Mesenchymal stem cell (in vitro differentiated cells and primary cell): ENCODE measurements at regions not wholly inside any gene's neighbourhood (a gene's known extent, or its start where the extent isn't known, plus 50 kb on each side); places are given as distances from the start of the nearest gene placed in this dataset.

ENCODE experiments used
- DNase-seq: peaks from one replicate; pipeline ENCODE4 v3.0.0-alpha.2; 2013
- H2AFZ ChIP-seq: one replicate; pipeline ENCODE4 v1.6.1; 2013; ENCODE audit warnings: low read depth, mild to moderate bottlenecking, control low read depth, inconsistent platforms, low read length, moderate library complexity
- H2AK5ac ChIP-seq: 2 replicates; pipeline ENCODE4 v1.6.1; 2013; ENCODE audit warnings: low read length, moderate library complexity, mild to moderate bottlenecking, inconsistent platforms; ENCODE audit not compliant: severe bottlenecking
- H2BK120ac ChIP-seq: one replicate; pipeline ENCODE4 v1.6.1; 2013; ENCODE audit warnings: low read depth, mild to moderate bottlenecking, inconsistent platforms, low read length, moderate library complexity
- H2BK12ac ChIP-seq, 2 experiments: one replicate each; pipeline ENCODE4 v1.6.1; 2013; ENCODE audit warnings: inconsistent platforms in 2 of 2, low read length in 2 of 2, mild to moderate bottlenecking in 2 of 2, moderate library complexity in 2 of 2, control low read depth in 1 of 2
- H2BK15ac ChIP-seq: one replicate; pipeline ENCODE4 v1.6.1; 2013; ENCODE audit warnings: mild to moderate bottlenecking, low read depth, inconsistent platforms; ENCODE audit not compliant: poor library complexity, severe bottlenecking
- H2BK5ac ChIP-seq: 2 replicates; pipeline ENCODE4 v1.6.1; 2013; ENCODE audit warnings: low read depth, mild to moderate bottlenecking, low read length, control low read depth, inconsistent platforms; ENCODE audit not compliant: poor library complexity, severe bottlenecking
- H3K14ac ChIP-seq, 2 experiments: one replicate each; pipeline ENCODE4 v1.6.1; 2013; ENCODE audit warnings: inconsistent platforms in 2 of 2, low read length in 2 of 2, control low read depth in 1 of 2, mild to moderate bottlenecking in 1 of 2, moderate library complexity in 1 of 2
- H3K18ac ChIP-seq, 2 experiments: one replicate each; pipeline ENCODE4 v1.6.1; 2013; ENCODE audit warnings: inconsistent platforms in 2 of 2, low read length in 2 of 2, control low read depth in 1 of 2, low read depth in 1 of 2, mild to moderate bottlenecking in 1 of 2
- H3K23ac ChIP-seq, 2 experiments: one replicate each; pipeline ENCODE4 v1.6.1; 2013; ENCODE audit warnings: inconsistent platforms in 2 of 2, low read length in 2 of 2, mild to moderate bottlenecking in 2 of 2, moderate library complexity in 2 of 2, control low read depth in 1 of 2
- H3K27ac ChIP-seq: 2 replicates; pipeline ENCODE4 v1.5.1; 2013; ENCODE audit warnings: mild to moderate bottlenecking, moderate library complexity, low read length, control low read depth, inconsistent platforms; ENCODE audit not compliant: poor library complexity, severe bottlenecking
- H3K27me3 ChIP-seq, 2 experiments: 2 replicates each; pipeline versions ENCODE4 v1.6.1 to v1.7.0; 2013; ENCODE audit warnings: low read length in 2 of 2, mild to moderate bottlenecking in 2 of 2, moderate library complexity in 2 of 2, control low read depth in 1 of 2, inconsistent platforms in 1 of 2; ENCODE audit not compliant: control insufficient read depth in 1 of 2, insufficient read depth in 1 of 2
- H3K36me3 ChIP-seq, 2 experiments: 2 replicates each; pipeline versions ENCODE4 v1.6.1 to v1.7.0; 2013; ENCODE audit warnings: low read length in 2 of 2, control low read depth in 1 of 2, inconsistent platforms in 1 of 2, low read depth in 1 of 2, mild to moderate bottlenecking in 1 of 2; ENCODE audit not compliant: insufficient read depth in 2 of 2, control insufficient read depth in 1 of 2
- H3K4ac ChIP-seq, 2 experiments: one replicate each; pipeline ENCODE4 v1.6.1; 2013; ENCODE audit warnings: inconsistent platforms in 2 of 2, low read length in 2 of 2, mild to moderate bottlenecking in 2 of 2, moderate library complexity in 2 of 2, control low read depth in 1 of 2, low read depth in 1 of 2
- H3K4me1 ChIP-seq: 2 replicates; pipeline ENCODE4 v1.6.1; 2013; ENCODE audit warnings: low read depth, low read length, control low read depth; ENCODE audit not compliant: control insufficient read depth, insufficient read depth
- H3K4me2 ChIP-seq: 2 replicates; pipeline ENCODE4 v1.6.1; 2013; ENCODE audit warnings: low read length, mild to moderate bottlenecking, inconsistent platforms; ENCODE audit not compliant: poor library complexity, severe bottlenecking
- H3K4me3 ChIP-seq, 2 experiments: 2 replicates each; pipeline versions ENCODE4 v1.5.1 to v1.7.0; 2013; ENCODE audit warnings: low read length in 2 of 2, mild to moderate bottlenecking in 2 of 2, control low read depth in 1 of 2, low read depth in 1 of 2; ENCODE audit not compliant: insufficient read depth in 1 of 2
- H3K79me1 ChIP-seq: replicated peaks from 2 replicates; pipeline ENCODE4 v1.6.1; 2013; ENCODE audit warnings: mild to moderate bottlenecking, control low read depth, low read length, inconsistent platforms; ENCODE audit not compliant: poor library complexity, severe bottlenecking
- H3K9ac ChIP-seq: 2 replicates; pipeline ENCODE4 v1.7.0; 2013; ENCODE audit warnings: mild to moderate bottlenecking, low read length, moderate library complexity
- H3K9me3 ChIP-seq: 2 replicates; pipeline ENCODE4 v1.7.0; 2013; ENCODE audit warnings: mild to moderate bottlenecking, low read length; ENCODE audit not compliant: control insufficient read depth
- H4K8ac ChIP-seq: one replicate; pipeline ENCODE4 v1.6.1; 2013; ENCODE audit warnings: inconsistent platforms, mild to moderate bottlenecking, low read length, moderate library complexity
- H4K91ac ChIP-seq: one replicate; pipeline ENCODE4 v1.6.1; 2013; ENCODE audit warnings: mild to moderate bottlenecking, low read length, inconsistent platforms
- WGBS: methylation state at CpG from one replicate; pipeline ENCODE4 v1.1.7; 2013; ENCODE audit warnings: mixed read lengths; 5-methylcytosine and 5-hydroxymethylcytosine counted together

DNA sequence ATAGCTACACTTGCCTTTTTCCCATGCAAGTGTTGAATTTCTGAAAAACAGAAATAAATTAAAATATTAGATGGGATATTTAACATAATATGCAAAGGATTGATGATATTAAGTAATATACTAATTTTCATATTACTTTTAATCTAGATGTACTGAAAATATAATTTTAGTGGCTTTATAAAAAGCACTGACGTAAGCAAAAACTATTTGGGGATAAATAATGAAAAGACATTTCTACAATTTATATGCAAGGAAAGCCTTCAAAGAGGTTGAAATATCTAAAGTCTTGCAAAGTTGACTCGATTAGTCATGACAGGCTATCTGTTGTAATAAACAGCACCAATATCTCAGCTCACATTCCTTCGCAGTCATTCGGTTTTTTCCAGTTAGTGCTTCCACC lies 94.9 kb upstream of the ABCB5 start:
- Histone ChIP-seq H3K18ac (no peak overlapping the region), H4K91ac (no peak overlapping the region), H2BK15ac (no peak overlapping the region)

DNA sequence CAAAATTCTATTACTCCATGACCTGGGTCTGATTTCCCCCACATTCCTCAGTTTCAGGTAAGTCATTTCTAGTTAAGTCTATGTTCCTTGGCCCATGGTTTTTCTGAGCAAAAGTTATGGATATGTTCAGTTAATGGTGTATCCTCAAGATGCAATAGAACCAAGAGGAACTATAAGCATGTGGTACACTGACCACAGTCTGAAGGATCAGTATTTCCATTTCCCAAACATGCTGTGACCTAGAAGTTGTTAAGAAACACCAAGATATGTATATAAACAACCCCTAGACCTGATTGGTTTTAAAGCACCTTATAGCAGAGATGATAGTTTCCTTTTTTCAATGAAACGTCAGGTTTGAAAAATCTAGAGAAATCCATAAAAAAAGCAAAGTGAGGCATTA lies 94.2 kb upstream of the ABCB5 start:
- no peak overlapping the region for H3K23ac ChIP-seq
- H3K4me1 ChIP-seq, result no peaks in the 10 kb centered on the region
- no peaks in the 10 kb centered on the region for H3K36me3 ChIP-seq
- no peak overlapping the region for H3K4me3 ChIP-seq
- H2BK120ac ChIP-seq, result no peak overlapping the region
- no peak overlapping the region for H2AK5ac ChIP-seq
- no peak overlapping the region for H4K8ac ChIP-seq
- no peak overlapping the region for H2AFZ ChIP-seq
- no peak overlapping the region for H2BK5ac ChIP-seq
- H3K4ac ChIP-seq, result no peak overlapping the region
- H3K27ac ChIP-seq, result no peak overlapping the region
- no peak overlapping the region for H3K9ac ChIP-seq
- no peak overlapping the region for H4K91ac ChIP-seq
- H3K18ac ChIP-seq, result no peak overlapping the region
- no peaks in the 10 kb centered on the region for H3K27me3 ChIP-seq
- H2BK12ac ChIP-seq, result no peak overlapping the region
- H3K4me2 ChIP-seq, result no peak overlapping the region
- H2BK15ac ChIP-seq, result no peak overlapping the region
- no CpG with 5 or more reads among the region's 1 CpG for WGBS
- H3K14ac ChIP-seq, result no peak overlapping the region
- DNase-seq, result no peak
- no peaks in the 10 kb centered on the region for H3K79me1 ChIP-seq
- H3K9me3 ChIP-seq, result no peaks in the 10 kb centered on the region

More for the DNA sequence above, 94.9 kb upstream of the ABCB5 start:
- H3K4me2 ChIP-seq, result no peak overlapping the region
- H3K9me3 ChIP-seq, result no peaks in the 10 kb centered on the region
- no peak overlapping the region for H2BK12ac ChIP-seq
- H3K36me3 ChIP-seq, result no peaks in the 10 kb centered on the region
- H2AK5ac ChIP-seq, result no peak overlapping the region
- H2BK5ac ChIP-seq, result no peak overlapping the region
- H4K8ac ChIP-seq, result no peak overlapping the region
- H3K23ac ChIP-seq, result no peak overlapping the region
- H3K79me1 ChIP-seq, result no peaks in the 10 kb centered on the region
- no peak overlapping the region for H2AFZ ChIP-seq
- DNase-seq, result no peak
- 95% methylated on average over 3 of the region's 4 CpGs for whole genome bisulfite sequencing
- H2BK120ac ChIP-seq, result no peak overlapping the region
- no peaks in the 10 kb centered on the region for H3K27me3 ChIP-seq
- no peak overlapping the region for H3K4ac ChIP-seq
- H3K4me1 ChIP-seq, result no peaks in the 10 kb centered on the region
- no peak overlapping the region for H3K9ac ChIP-seq
- no peak overlapping the region for H3K14ac ChIP-seq
- H3K4me3 ChIP-seq, result no peak overlapping the region
- no peak overlapping the region for H3K27ac ChIP-seq

DNA sequence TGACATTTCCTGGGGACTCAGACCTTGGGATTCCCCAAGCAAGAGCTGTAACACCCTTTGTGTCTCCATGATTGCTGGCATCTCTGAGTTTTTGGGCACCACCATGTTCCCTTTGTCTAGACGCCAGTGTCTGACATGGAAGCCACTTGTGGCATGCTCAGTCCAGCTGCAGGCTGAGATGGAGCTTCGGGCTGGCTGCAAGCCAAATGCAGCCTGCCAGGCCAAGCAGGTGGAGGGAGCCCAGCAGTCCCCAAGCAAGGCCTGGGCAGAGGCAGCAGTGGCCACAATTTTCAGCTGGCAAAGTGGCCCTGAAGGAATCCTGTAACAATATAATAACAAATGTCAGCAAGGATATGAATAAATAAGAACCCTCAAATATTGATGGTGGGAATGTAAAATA lies 86.2 kb upstream of the ABCB5 start:
- H3K18ac ChIP-seq, result no peak overlapping the region
- H3K36me3 ChIP-seq, result no peaks in the 10 kb centered on the region
- no peaks in the 10 kb centered on the region for H3K4me1 ChIP-seq
- H3K4me2 ChIP-seq, result no peak overlapping the region
- no peak overlapping the region for H2BK120ac ChIP-seq
- H3K9me3 ChIP-seq, result peaks cover 10% of the 10 kb centered on the region
- H3K4me3 ChIP-seq, result no peak overlapping the region
- H2BK5ac ChIP-seq, result no peak overlapping the region
- H3K27ac ChIP-seq, result no peak overlapping the region
- no peak overlapping the region for H3K14ac ChIP-seq
- no peak overlapping the region for H3K23ac ChIP-seq
- WGBS, result 91% methylated on average over 2 of the region's 2 CpGs
- no peak overlapping the region for H2AFZ ChIP-seq
- H3K4ac ChIP-seq, result no peak overlapping the region
- H3K27me3 ChIP-seq, result no peaks in the 10 kb centered on the region
- no peak overlapping the region for H4K8ac ChIP-seq
- H2BK15ac ChIP-seq, result no peak overlapping the region
- H2AK5ac ChIP-seq, result no peak overlapping the region
- no peak for DNase-seq
- no peak overlapping the region for H3K9ac ChIP-seq
- H3K79me1 ChIP-seq, result no peaks in the 10 kb centered on the region
- no peak overlapping the region for H2BK12ac ChIP-seq
- H4K91ac ChIP-seq, result no peak overlapping the region

DNA sequence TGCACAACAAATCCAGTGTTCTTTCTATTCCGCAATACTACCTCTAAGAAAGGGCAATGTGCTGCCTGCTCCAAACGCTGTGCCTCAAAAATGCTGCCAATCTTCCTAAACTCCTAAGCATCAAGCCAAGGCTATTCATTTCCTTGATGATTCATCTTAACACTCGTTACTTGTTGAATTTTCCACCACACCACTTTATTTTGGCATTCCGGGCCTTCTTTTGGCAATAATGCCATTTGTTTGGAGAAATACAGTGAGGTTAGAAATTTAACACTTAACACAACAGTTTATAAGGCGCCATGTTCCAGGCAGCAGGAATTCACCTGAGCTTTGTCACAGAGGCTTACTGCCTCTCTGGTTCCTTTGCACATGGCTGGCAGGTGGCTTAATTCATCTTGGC lies 82.6 kb upstream of the ABCB5 start:
- Histone ChIP-seq H3K79me1 (no peaks in the 10 kb centered on the region), H3K4me2 (no peak overlapping the region), H2BK15ac (no peak overlapping the region), H3K9me3 (peaks cover 10% of the 10 kb centered on the region), H2AK5ac (no peak overlapping the region), H3K4me3 (no peak overlapping the region), H3K23ac (no peak overlapping the region), H3K14ac (no peak overlapping the region), H4K8ac (no peak overlapping the region), H3K9ac (no peak overlapping the region), H3K36me3 (no peaks in the 10 kb centered on the region), H2AFZ (no peak overlapping the region), H2BK120ac (no peak overlapping the region), H2BK5ac (no peak overlapping the region), H3K27me3 (no peaks in the 10 kb centered on the region), H2BK12ac (no peak overlapping the region), H3K18ac (no peak overlapping the region), H4K91ac (no peak overlapping the region), H3K4ac (no peak overlapping the region), H3K4me1 (no peaks in the 10 kb centered on the region), H3K27ac (no peak overlapping the region)
- no peak for DNase-seq
- WGBS, result 87% methylated on average over 3 of the region's 5 CpGs
